Smooth muscle cell (in vitro differentiated cells): ENCODE measurements at regions not wholly inside any gene's neighbourhood (a gene's known extent, or its start where the extent isn't known, plus 50 kb on each side); places are given as distances from the start of the nearest gene placed in this dataset.

Source experiments
- DNase-seq: peaks from one replicate; lab custom pipeline; 2025; ENCODE audit not compliant: unreplicated experiment; lab: John Stamatoyannopoulos, UW
- H2AFZ ChIP-seq: fragments of 200-600 bp; sonication (generic); 2 replicates; pipeline ENCODE4 v1.6.0; 2016; ENCODE audit warnings: antibody characterized with exemption, low read depth, mild to moderate bottlenecking
- H3F3A ChIP-seq: fragments of 200-600 bp; sonication (generic); 2 replicates; pipeline ENCODE4 v1.6.0; 2017; ENCODE audit warnings: antibody characterized with exemption, low read depth
- H3K27ac ChIP-seq: fragments of 200-600 bp; sonication (generic); 2 replicates; pipeline ENCODE4 v1.5.1; 2016; ENCODE audit warnings: low read depth, mild to moderate bottlenecking
- H3K27me3 ChIP-seq: fragments of 200-600 bp; sonication (generic); 2 replicates; pipeline ENCODE4 v1.6.1; 2016; ENCODE audit warnings: low read depth, mild to moderate bottlenecking
- H3K36me3 ChIP-seq: fragments of 200-600 bp; sonication (generic); 2 replicates; pipeline ENCODE4 v1.5.1; 2016; ENCODE audit warnings: low read depth
- H3K4me1 ChIP-seq: fragments of 200-600 bp; sonication (generic); 2 replicates; pipeline ENCODE4 v1.5.1; 2016; ENCODE audit warnings: low read depth
- H3K4me2 ChIP-seq: fragments of 200-600 bp; sonication (generic); 2 replicates; pipeline ENCODE4 v1.6.0; 2016; ENCODE audit warnings: mild to moderate bottlenecking
- H3K4me3 ChIP-seq: fragments of 200-600 bp; sonication (generic); 2 replicates; pipeline ENCODE4 v1.5.1; 2016; ENCODE audit warnings: mild to moderate bottlenecking
- H3K79me2 ChIP-seq: fragments of 200-600 bp; sonication (generic); 2 replicates; pipeline ENCODE4 v1.6.0; 2016; ENCODE audit warnings: low read depth, mild to moderate bottlenecking
- H3K9ac ChIP-seq: fragments of 200-600 bp; sonication (generic); 2 replicates; pipeline ENCODE4 v1.6.0; 2016; ENCODE audit warnings: low read depth
- H3K9me3 ChIP-seq: fragments of 200-600 bp; sonication (generic); replicated peaks from 2 replicates; pipeline ENCODE4 v1.5.1; 2016; ENCODE audit warnings: low read depth
- H4K20me1 ChIP-seq: fragments of 200-600 bp; sonication (generic); 2 replicates; pipeline ENCODE4 v1.6.0; 2016; ENCODE audit warnings: low read depth
- CTCF ChIP-seq: fragments of 200-600 bp; sonication (generic); IDR thresholded peaks from 2 replicates; pipeline ENCODE4 v1.5.1; 2017; ENCODE audit warnings: borderline replicate concordance, mild to moderate bottlenecking, antibody characterized with exemption; ENCODE audit not compliant: insufficient read depth, poor library complexity, severe bottlenecking
- WGBS: methylation state at CpG from one replicate; pipeline ENCODE4 v1.1.7; 2016; ENCODE audit warnings: low lambda C conversion rate; 5-methylcytosine and 5-hydroxymethylcytosine counted together

GRCh38 chr2:118403658-118404451, 315.6 kb downstream of the INSIG2 start:
- Histone ChIP-seq H4K20me1 (no peaks in the 10 kb centered on the region), H3K9me3 (peaks cover 5% of the 10 kb centered on the region), H3K79me2 (no peaks in the 10 kb centered on the region), H2AFZ (no peak overlapping the region), H3K4me1 (no peaks in the 10 kb centered on the region), H3K36me3 (no peaks in the 10 kb centered on the region), H3F3A (no peaks in the 10 kb centered on the region), H3K4me3 (no peak overlapping the region), H3K27ac (no peak overlapping the region), H3K4me2 (no peak overlapping the region), H3K27me3 (no peaks in the 10 kb centered on the region), H3K9ac (no peak overlapping the region)
- no peak for DNase-seq
- 85% methylated on average over 5 of the region's 5 CpGs for WGBS
- no peak for TF ChIP-seq CTCF

- no peak overlapping the region for H3K9ac ChIP-seq
- H3K79me2 ChIP-seq = no peaks in the 10 kb centered on the region
- 83% methylated on average over 2 of the region's 2 CpGs for WGBS
- no peaks in the 10 kb centered on the region for H3F3A ChIP-seq
- H2AFZ ChIP-seq = no peak overlapping the region
- TF ChIP-seq CTCF = no peak
- H3K4me3 ChIP-seq = no peak overlapping the region
- no peak overlapping the region for H3K4me2 ChIP-seq
- H3K27me3 ChIP-seq = no peaks in the 10 kb centered on the region
- no peaks in the 10 kb centered on the region for H4K20me1 ChIP-seq
- no peaks in the 10 kb centered on the region for H3K9me3 ChIP-seq
- H3K4me1 ChIP-seq = no peaks in the 10 kb centered on the region
- no peaks in the 10 kb centered on the region for H3K36me3 ChIP-seq
- H3K27ac ChIP-seq = peak overlapping the region; percentile 70
- no peak for DNase-seq
Observed at GRCh38 chr2:118388771-118389170, 300.5 kb downstream of the INSIG2 start.

GRCh38 chr2:118387509-118387908, 299.2 kb downstream of the INSIG2 start:
- no peaks in the 10 kb centered on the region for H3K79me2 ChIP-seq
- H4K20me1 ChIP-seq = no peaks in the 10 kb centered on the region
- H3F3A ChIP-seq = no peaks in the 10 kb centered on the region
- H3K27me3 ChIP-seq = no peaks in the 10 kb centered on the region
- H3K9me3 ChIP-seq = no peaks in the 10 kb centered on the region
- H3K9ac ChIP-seq = no peak overlapping the region
- no peak overlapping the region for H2AFZ ChIP-seq
- no peak for TF ChIP-seq CTCF
- DNase-seq = no peak
- WGBS = 90% methylated on average over 1 of the region's 1 CpG
- no peak overlapping the region for H3K4me3 ChIP-seq
- H3K36me3 ChIP-seq = no peaks in the 10 kb centered on the region
- no peak overlapping the region for H3K4me2 ChIP-seq
- H3K4me1 ChIP-seq = no peaks in the 10 kb centered on the region
- peak overlapping the region; percentile 70 for H3K27ac ChIP-seq
